ENCODE measurements at regions not wholly inside any gene's neighbourhood (a gene's known extent, or its start where the extent isn't known, plus 50 kb on each side); places are given as distances from the start of the nearest gene placed in this dataset.

DNA sequence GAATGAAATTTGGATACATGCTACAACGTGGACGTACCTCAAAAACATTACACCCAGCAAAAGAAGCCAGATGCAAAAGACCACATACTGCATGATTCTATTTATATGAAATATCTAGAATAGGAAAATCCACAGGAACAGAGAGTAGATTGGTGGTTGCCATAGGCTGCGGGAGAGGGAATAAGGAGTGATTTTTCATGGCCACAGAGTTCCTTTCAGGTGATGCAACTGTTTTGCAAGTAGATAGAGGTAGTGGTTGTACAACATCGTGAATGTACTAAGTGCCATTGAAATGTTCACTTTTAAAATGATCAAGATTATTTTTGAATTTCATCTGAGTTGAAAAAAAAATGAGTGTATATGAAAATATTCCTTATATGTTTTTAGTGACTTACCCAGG is 115.3 kb upstream of the RUNX1 start:
- TF ChIP-seq, protein P1, sequence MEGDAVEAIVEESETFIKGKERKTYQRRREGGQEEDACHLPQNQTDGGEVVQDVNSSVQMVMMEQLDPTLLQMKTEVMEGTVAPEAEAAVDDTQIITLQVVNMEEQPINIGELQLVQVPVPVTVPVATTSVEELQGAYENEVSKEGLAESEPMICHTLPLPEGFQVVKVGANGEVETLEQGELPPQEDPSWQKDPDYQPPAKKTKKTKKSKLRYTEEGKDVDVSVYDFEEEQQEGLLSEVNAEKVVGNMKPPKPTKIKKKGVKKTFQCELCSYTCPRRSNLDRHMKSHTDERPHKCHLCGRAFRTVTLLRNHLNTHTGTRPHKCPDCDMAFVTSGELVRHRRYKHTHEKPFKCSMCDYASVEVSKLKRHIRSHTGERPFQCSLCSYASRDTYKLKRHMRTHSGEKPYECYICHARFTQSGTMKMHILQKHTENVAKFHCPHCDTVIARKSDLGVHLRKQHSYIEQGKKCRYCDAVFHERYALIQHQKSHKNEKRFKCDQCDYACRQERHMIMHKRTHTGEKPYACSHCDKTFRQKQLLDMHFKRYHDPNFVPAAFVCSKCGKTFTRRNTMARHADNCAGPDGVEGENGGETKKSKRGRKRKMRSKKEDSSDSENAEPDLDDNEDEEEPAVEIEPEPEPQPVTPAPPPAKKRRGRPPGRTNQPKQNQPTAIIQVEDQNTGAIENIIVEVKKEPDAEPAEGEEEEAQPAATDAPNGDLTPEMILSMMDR (IDR thresholded peaks at IDR 0.05; ENCODE audit: low read depth, low read length), result no peak
- TF ChIP-seq POLR2A (IDR thresholded peaks at IDR 0.05; ENCODE audit: extremely low read depth, insufficient read length) (no peak), MAX (IDR thresholded peaks at IDR 0.05; ENCODE audit: low read depth, low read length) (no peak)
